SK-N-SH (cell line): ENCODE measurements at regions not wholly inside any gene's neighbourhood (a gene's known extent, or its start where the extent isn't known, plus 50 kb on each side); places are given as distances from the start of the nearest gene placed in this dataset.

Experiments used
- MXI1 ChIP-seq: IDR thresholded peaks from 2 replicates; pipeline ENCODE4 v1.6.1; 2012; ENCODE audit warnings: mild to moderate bottlenecking, low read depth, low read length, improper control_type of control experiment
- NFIC ChIP-seq: IDR thresholded peaks from 2 replicates; pipeline ENCODE4 v1.4.0; 2012; ENCODE audit warnings: borderline replicate concordance
- RCOR1 ChIP-seq: fragments of 150-350 bp; IDR thresholded peaks from 2 replicates; pipeline ENCODE4 v1.6.1; 2017; ENCODE audit warnings: antibody characterized with exemption, low read length
- USF2 ChIP-seq: fragments of 150-350 bp; IDR thresholded peaks from 2 replicates; pipeline ENCODE4 v1.6.1; 2017; ENCODE audit warnings: antibody characterized with exemption, low read length, low read depth, borderline replicate concordance
- TF ChIP-seq, protein P1 (sequence below): fragments of 200-600 bp; sonication (generic); IDR thresholded peaks from 2 replicates; pipeline ENCODE4 v1.6.1; 2017; ENCODE audit warnings: antibody characterized with exemption, mild to moderate bottlenecking, moderate library complexity

DNA sequence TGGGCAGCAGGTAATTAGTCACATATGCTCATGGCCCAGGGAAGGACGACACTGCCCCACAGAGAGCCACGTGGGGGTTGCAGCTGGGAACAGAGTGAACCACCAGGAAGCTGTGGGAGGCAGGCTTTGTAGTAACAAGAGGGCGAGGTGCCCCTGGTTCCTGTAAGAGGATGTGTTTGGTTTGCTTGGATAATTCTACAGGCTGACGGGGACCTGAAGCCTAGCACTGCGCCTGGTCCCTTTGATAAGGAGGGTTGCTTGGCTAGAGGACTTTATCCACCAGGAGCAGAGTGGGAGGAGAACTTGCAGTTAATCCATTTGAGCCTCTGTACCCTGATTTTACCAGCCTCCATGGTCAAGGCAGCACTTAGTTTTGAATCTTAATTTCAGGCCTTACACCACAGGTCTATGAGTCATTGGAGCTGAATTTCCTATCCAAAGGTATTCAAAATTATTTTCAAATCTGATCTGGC, 67.4 kb upstream of the CLDN10 start:
- TF ChIP-seq NFIC (no peak), RCOR1 (no peak), MXI1 (no peak), USF2 (no peak)
- TF ChIP-seq, protein P1, sequence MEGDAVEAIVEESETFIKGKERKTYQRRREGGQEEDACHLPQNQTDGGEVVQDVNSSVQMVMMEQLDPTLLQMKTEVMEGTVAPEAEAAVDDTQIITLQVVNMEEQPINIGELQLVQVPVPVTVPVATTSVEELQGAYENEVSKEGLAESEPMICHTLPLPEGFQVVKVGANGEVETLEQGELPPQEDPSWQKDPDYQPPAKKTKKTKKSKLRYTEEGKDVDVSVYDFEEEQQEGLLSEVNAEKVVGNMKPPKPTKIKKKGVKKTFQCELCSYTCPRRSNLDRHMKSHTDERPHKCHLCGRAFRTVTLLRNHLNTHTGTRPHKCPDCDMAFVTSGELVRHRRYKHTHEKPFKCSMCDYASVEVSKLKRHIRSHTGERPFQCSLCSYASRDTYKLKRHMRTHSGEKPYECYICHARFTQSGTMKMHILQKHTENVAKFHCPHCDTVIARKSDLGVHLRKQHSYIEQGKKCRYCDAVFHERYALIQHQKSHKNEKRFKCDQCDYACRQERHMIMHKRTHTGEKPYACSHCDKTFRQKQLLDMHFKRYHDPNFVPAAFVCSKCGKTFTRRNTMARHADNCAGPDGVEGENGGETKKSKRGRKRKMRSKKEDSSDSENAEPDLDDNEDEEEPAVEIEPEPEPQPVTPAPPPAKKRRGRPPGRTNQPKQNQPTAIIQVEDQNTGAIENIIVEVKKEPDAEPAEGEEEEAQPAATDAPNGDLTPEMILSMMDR: no peak; the same call in 1 of the 2 replicates
